GM12873 (cell line): ENCODE measurements at regions not wholly inside any gene's neighbourhood (a gene's known extent, or its start where the extent isn't known, plus 50 kb on each side); places are given as distances from the start of the nearest gene placed in this dataset.

ENCODE experiments used
- TF ChIP-seq, protein P1 (sequence below): IDR thresholded peaks from 2 replicates; pipeline ENCODE4 v1.5.1; 2012; ENCODE audit warnings: low read depth, mild to moderate bottlenecking, moderate library complexity, low read length, control low read depth; ENCODE audit not compliant: insufficient read depth; ENCODE audit errors: missing control alignments

GRCh38 chr13:30021611-30022010 lies 171.2 kb upstream of the UBL3 start:
- TF ChIP-seq, protein P1, sequence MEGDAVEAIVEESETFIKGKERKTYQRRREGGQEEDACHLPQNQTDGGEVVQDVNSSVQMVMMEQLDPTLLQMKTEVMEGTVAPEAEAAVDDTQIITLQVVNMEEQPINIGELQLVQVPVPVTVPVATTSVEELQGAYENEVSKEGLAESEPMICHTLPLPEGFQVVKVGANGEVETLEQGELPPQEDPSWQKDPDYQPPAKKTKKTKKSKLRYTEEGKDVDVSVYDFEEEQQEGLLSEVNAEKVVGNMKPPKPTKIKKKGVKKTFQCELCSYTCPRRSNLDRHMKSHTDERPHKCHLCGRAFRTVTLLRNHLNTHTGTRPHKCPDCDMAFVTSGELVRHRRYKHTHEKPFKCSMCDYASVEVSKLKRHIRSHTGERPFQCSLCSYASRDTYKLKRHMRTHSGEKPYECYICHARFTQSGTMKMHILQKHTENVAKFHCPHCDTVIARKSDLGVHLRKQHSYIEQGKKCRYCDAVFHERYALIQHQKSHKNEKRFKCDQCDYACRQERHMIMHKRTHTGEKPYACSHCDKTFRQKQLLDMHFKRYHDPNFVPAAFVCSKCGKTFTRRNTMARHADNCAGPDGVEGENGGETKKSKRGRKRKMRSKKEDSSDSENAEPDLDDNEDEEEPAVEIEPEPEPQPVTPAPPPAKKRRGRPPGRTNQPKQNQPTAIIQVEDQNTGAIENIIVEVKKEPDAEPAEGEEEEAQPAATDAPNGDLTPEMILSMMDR, result no peak

DNA sequence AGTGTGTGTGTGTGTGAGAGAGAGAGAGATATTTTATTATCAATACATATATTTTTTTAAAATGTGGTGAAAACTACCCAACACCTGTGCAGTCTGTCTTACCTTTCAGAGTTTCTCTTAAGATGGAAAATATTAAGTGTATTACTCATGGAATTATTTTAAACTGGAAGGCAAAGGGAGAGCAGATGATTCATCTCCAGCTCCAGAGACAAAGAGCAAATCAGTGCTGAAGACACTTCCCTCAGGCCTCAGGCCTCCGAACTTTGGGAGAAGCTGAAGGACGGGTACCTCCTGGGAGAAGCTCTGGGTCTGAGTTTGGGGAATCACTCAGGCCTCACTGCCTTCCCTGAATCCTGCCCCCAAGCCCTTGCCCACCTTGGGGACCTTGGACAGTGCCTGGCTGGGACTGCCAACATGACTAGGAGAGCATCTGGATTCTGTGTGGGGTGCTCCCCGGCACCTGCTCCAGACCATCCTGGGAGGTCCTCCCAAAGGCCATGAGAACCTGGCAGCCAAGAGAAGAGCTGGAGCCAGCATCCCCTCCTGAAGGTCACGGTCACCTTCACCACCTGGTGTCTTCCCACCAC lies 170.4 kb upstream of the UBL3 start:
- TF ChIP-seq, protein P1, result no peak

DNA sequence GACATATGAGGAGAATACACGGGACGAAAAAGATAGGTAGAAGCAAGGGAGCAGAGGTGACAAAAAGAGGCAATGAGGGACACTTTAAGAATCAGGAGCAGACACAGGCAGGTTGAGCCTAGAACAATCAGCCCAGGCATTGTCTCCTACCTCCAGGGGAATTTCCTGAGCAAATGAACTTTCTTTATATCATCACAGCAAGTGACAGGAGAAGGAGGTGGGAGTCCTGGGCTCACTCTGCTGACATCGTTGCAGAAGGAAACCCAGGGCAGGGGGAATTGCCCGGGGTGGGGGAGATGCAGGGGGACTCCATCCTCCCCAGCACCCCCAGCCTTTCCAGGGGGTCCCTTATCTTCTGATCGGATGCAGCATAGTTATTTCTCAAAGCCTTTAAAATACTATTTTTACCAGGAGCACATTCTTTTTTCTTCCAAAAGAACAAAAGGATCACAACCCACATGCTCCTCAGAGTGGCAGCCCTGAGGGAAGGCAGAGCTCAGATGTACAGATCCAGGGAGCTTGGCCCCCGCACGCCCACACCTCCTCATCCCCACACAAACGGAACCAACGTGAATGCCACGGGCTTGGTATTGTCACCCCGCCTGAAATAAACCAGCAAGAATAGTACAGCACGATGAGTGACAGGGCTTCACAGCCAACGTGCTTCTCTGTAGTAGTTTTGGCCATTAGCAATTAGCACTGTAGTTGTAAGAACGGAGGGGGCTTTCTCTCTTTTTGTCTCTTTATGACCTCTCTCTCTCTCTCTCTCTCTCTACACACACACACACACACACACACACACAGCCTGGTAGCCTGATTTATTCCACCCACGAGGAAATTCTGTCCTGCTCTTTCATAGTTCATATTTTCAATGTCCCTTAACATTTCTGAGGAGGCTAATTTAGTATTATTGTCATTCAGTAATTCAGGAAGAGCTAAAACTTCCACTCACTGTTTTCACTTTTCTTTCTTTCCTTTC lies 169.5 kb upstream of the UBL3 start:
- TF ChIP-seq, protein P1, result no peak

- TF ChIP-seq, protein P1, result no peak
These were observed 167.5 kb upstream of the UBL3 start for GRCh38 chr13:30017880-30018279.

DNA sequence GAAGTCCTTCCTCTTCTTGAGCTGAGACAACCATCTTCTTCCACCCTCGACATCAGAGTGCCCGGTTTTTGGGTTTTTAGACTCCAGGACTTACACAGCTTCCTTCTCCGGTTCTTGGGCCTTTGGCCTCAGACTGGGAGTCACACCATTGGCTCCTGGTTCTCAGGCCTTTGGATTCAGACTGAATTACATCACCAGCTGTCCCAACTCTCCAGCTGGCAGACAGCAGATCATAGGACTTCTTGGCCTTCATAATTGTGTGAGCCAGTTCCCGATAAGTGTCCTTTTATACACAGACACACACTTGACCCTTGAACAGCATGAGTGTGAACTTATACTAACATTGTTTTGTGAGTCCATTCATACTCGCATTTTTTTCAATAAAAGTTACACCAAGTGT lies 166.0 kb upstream of the UBL3 start:
- TF ChIP-seq, protein P1, result no peak

DNA sequence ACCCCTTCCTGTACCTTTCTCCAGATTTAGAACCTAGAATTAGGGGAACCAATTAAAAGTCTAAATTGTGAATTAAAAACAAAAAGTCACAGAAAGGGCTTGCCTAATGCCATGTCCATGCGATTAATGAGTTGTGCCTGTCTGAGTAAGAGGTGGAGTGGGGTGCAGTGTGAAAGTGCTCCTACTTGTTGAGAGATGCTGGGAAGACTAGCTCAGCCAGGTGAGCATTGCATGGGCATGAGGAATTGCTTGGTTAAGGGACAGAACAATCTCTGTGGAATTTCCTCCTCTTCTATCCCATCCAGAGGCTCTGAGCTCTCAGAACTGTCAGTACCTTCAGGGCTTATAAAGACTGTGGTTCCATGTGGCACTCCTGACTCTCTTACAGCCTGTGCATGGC lies 159.0 kb upstream of the UBL3 start:
- TF ChIP-seq, protein P1, result no peak

DNA sequence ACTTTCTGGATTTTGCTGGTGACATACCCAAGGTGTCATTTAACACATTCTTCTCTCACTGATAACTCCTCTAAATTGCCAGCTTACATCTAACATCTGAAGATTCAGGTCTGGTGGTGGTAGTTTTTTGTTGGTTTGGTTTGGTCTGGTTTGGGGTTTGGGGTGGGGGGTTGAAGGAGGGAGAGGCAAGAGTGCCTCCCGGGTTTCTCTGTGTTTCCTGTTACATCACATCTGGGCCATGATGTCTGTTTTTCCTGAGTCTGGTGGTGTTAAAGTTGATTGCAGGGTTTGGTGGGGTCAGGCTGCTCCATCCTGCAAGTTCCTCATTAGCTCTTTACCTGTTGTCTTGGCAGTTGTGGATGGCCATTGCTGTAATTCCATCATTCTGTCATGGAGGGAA lies 155.8 kb upstream of the UBL3 start:
- TF ChIP-seq, protein P1, result no peak
